Fibroblast of lung (primary cell): ENCODE measurements at regions not wholly inside any gene's neighbourhood (a gene's known extent, or its start where the extent isn't known, plus 50 kb on each side); places are given as distances from the start of the nearest gene placed in this dataset.
A peak's percentile ranks its signal among the peaks of the same experiment; 100 is the strongest.

Source experiments
- DNase-seq, 2 donors: peaks; one replicate each; pipeline versions ENCODE4 v3.0.0 to v3.0.0-alpha.2; 2010; ENCODE audit warnings: low read depth in 2 of 2
- H2AFZ ChIP-seq: 2 replicates; pipeline ENCODE4 v1.5.1; 2012; ENCODE audit warnings: low read length, control low read depth, inconsistent platforms
- H3K27ac ChIP-seq: 2 replicates; pipeline ENCODE4 v1.5.1; 2011; ENCODE audit warnings: low read length, control low read depth; ENCODE audit not compliant: insufficient read depth
- H3K27me3 ChIP-seq: 2 replicates; pipeline ENCODE4 v1.5.1; 2011; ENCODE audit warnings: mild to moderate bottlenecking, low read length; ENCODE audit not compliant: control insufficient read depth, insufficient read depth
- H3K36me3 ChIP-seq: 2 replicates; pipeline ENCODE4 v1.5.1; 2011; ENCODE audit warnings: low read length; ENCODE audit not compliant: control insufficient read depth, insufficient read depth
- H3K4me1 ChIP-seq: 2 replicates; pipeline ENCODE4 v1.5.1; 2011; ENCODE audit warnings: low read length; ENCODE audit not compliant: control insufficient read depth, insufficient read depth; ENCODE audit errors: extremely low read depth
- H3K4me2 ChIP-seq: 2 replicates; pipeline ENCODE4 v1.5.1; 2011; ENCODE audit warnings: low read length, control low read depth; ENCODE audit not compliant: insufficient read depth; ENCODE audit errors: extremely low read depth
- H3K4me3 ChIP-seq, 4 experiments: fragments of 200-600 bp in 1 of 4; sonication (generic) in 1 of 4; replicated peaks in 1 of 4; 2 replicates each; pipeline ENCODE4 v1.5.1; 2011 to 2016; ENCODE audit warnings: low read length in 4 of 4, low read depth in 3 of 4, mild to moderate bottlenecking in 3 of 4, control low read depth in 2 of 4, inconsistent platforms in 1 of 4, mixed read lengths in 1 of 4; ENCODE audit not compliant: insufficient read depth in 1 of 4; ENCODE audit errors: control extremely low read depth in 1 of 4
- H3K79me2 ChIP-seq: 2 replicates; pipeline ENCODE4 v1.5.1; 2012; ENCODE audit warnings: mild to moderate bottlenecking, low read length, inconsistent platforms; ENCODE audit not compliant: control insufficient read depth, insufficient read depth
- H3K9ac ChIP-seq: 2 replicates; pipeline ENCODE4 v1.5.1; 2011; ENCODE audit warnings: mild to moderate bottlenecking, low read length, control low read depth; ENCODE audit not compliant: insufficient read depth
- H3K9me3 ChIP-seq: 2 replicates; pipeline ENCODE4 v1.5.1; 2012; ENCODE audit warnings: low read depth, low read length; ENCODE audit not compliant: control insufficient read depth, insufficient read depth
- H4K20me1 ChIP-seq: 2 replicates; pipeline ENCODE4 v1.5.1; 2011; ENCODE audit warnings: low read length; ENCODE audit not compliant: control insufficient read depth, insufficient read depth; ENCODE audit errors: extremely low read depth
- CTCF ChIP-seq, 2 donors: IDR thresholded peaks in 1 of 2; conservative IDR thresholded peaks in 1 of 2; 1 replicate in 1 of 2; 2 replicates in 1 of 2; pipeline ENCODE4 v1.5.1; 2011 to 2012; ENCODE audit warnings: low read length in 2 of 2, control low read depth in 1 of 2, inconsistent platforms in 1 of 2, low read depth in 1 of 2, mild to moderate bottlenecking in 1 of 2
- EZH2 ChIP-seq: IDR thresholded peaks from 2 replicates; pipeline ENCODE4 v1.5.1; 2012; ENCODE audit warnings: low read length, control low read depth, mild to moderate bottlenecking; ENCODE audit errors: missing control alignments

- no peaks in the 10 kb centered on the region for H4K20me1 ChIP-seq
- TF ChIP-seq EZH2: no peak
- TF ChIP-seq CTCF (conservative IDR thresholded peaks at IDR 0.05 in 1 of 2, IDR thresholded peaks at IDR 0.05 in 1 of 2; ENCODE audit: low read depth in 1 of 2, low read length in 2 of 2): no peak
- no peak overlapping the region for H3K9ac ChIP-seq
- H3K4me3 ChIP-seq: no peak overlapping the region
- H3K4me1 ChIP-seq: no peaks in the 10 kb centered on the region
- H3K9me3 ChIP-seq: no peaks in the 10 kb centered on the region
- H3K4me2 ChIP-seq: no peak overlapping the region
- no peak overlapping the region for H3K27ac ChIP-seq
- H2AFZ ChIP-seq: no peak overlapping the region
- no peaks in the 10 kb centered on the region for H3K79me2 ChIP-seq
- H3K27me3 ChIP-seq: no peaks in the 10 kb centered on the region
- H3K36me3 ChIP-seq: no peaks in the 10 kb centered on the region
- DNase-seq: no peak
These were observed 1091.6 kb downstream of the TTLL7 start for GRCh38 chr1:82907313-82907712.

- TF ChIP-seq EZH2: no peak
- TF ChIP-seq CTCF (conservative IDR thresholded peaks at IDR 0.05 in 1 of 2, IDR thresholded peaks at IDR 0.05 in 1 of 2; ENCODE audit: low read depth in 1 of 2, low read length in 2 of 2): no peak
- peak in 1 of 2 donors; percentile 1 for DNase-seq
- H4K20me1 ChIP-seq: no peaks in the 10 kb centered on the region
These were observed 1095.3 kb downstream of the TTLL7 start for GRCh38 chr1:82903626-82904025.

GRCh38 chr1:82901561-82901960, 1097.4 kb downstream of the TTLL7 start:
- H3K4me3 ChIP-seq: no peak overlapping the region
- DNase-seq: no peak
- no peaks in the 10 kb centered on the region for H3K9me3 ChIP-seq
- no peaks in the 10 kb centered on the region for H3K27me3 ChIP-seq
- H3K36me3 ChIP-seq: no peaks in the 10 kb centered on the region
- no peaks in the 10 kb centered on the region for H4K20me1 ChIP-seq
- H3K4me1 ChIP-seq: no peaks in the 10 kb centered on the region
- H3K4me2 ChIP-seq: no peak overlapping the region
- H3K27ac ChIP-seq: no peak overlapping the region
- no peak overlapping the region for H2AFZ ChIP-seq
- no peak for TF ChIP-seq CTCF (conservative IDR thresholded peaks at IDR 0.05 in 1 of 2, IDR thresholded peaks at IDR 0.05 in 1 of 2; ENCODE audit: low read depth in 1 of 2, low read length in 2 of 2)
- no peak for TF ChIP-seq EZH2
- H3K9ac ChIP-seq: no peak overlapping the region
- no peaks in the 10 kb centered on the region for H3K79me2 ChIP-seq

More at GRCh38 chr1:82903626-82904025, 1095.3 kb downstream of the TTLL7 start:
- Histone ChIP-seq H3K4me2 (no peak overlapping the region), H2AFZ (no peak overlapping the region), H3K9ac (no peak overlapping the region), H3K79me2 (no peaks in the 10 kb centered on the region), H3K9me3 (no peaks in the 10 kb centered on the region), H3K4me1 (no peaks in the 10 kb centered on the region), H3K4me3 (no peak overlapping the region), H3K27ac (no peak overlapping the region), H3K27me3 (no peaks in the 10 kb centered on the region), H3K36me3 (no peaks in the 10 kb centered on the region)
